NCI-H82 treated with DMSO at 0.1 percent for 48 hours (cell line): ENCODE measurements at regions not wholly inside any gene's neighbourhood (a gene's known extent, or its start where the extent isn't known, plus 50 kb on each side); places are given as distances from the start of the nearest gene placed in this dataset.

ENCODE experiments used
- DNase-seq: peaks from one replicate; lab custom pipeline; 2025; ENCODE audit not compliant: unreplicated experiment; lab: John Stamatoyannopoulos, UW

- DNase-seq, result no peak
Measured at GRCh38 chr2:71799013-71799575, 345.7 kb downstream of the DYSF start.

GRCh38 chr2:71798266-71799012 lies 345.1 kb downstream of the DYSF start:
- DNase-seq, result no peak

GRCh38 chr2:71797035-71797810 lies 343.9 kb downstream of the DYSF start:
- no peak for DNase-seq

- no peak for DNase-seq
Measured at GRCh38 chr2:71796174-71796593, 342.8 kb downstream of the DYSF start.

- no peak for DNase-seq
Measured at GRCh38 chr2:71795486-71795885, 342.1 kb downstream of the DYSF start.

GRCh38 chr2:71794611-71795010 lies 341.2 kb downstream of the DYSF start:
- no peak for DNase-seq

GRCh38 chr2:71793926-71794325 lies 340.6 kb downstream of the DYSF start:
- DNase-seq, result no peak

GRCh38 chr2:71792926-71793761 lies 339.8 kb downstream of the DYSF start:
- DNase-seq, result no peak

GRCh38 chr2:71791501-71792135 lies 338.3 kb downstream of the DYSF start:
- DNase-seq, result no peak

GRCh38 chr2:71791061-71791450 lies 337.7 kb downstream of the DYSF start:
- no peak for DNase-seq

GRCh38 chr2:71790226-71791060 lies 337.1 kb downstream of the DYSF start:
- DNase-seq, result no peak

- DNase-seq, result no peak
Measured at GRCh38 chr2:71789556-71790204, 336.3 kb downstream of the DYSF start.

GRCh38 chr2:71788601-71789240 lies 335.4 kb downstream of the DYSF start:
- no peak for DNase-seq

GRCh38 chr2:71788186-71788525 lies 334.8 kb downstream of the DYSF start:
- DNase-seq, result no peak

- DNase-seq, result no peak
Measured at GRCh38 chr2:71787476-71788185, 334.3 kb downstream of the DYSF start.

GRCh38 chr2:71787108-71787415 lies 333.7 kb downstream of the DYSF start:
- no peak for DNase-seq

- DNase-seq, result no peak
Measured at GRCh38 chr2:71786291-71787107, 333.1 kb downstream of the DYSF start.

GRCh38 chr2:71785516-71785981 lies 332.2 kb downstream of the DYSF start:
- DNase-seq, result no peak
